ENCODE measurements at regions not wholly inside any gene's neighbourhood (a gene's known extent, or its start where the extent isn't known, plus 50 kb on each side); places are given as distances from the start of the nearest gene placed in this dataset.

DNA sequence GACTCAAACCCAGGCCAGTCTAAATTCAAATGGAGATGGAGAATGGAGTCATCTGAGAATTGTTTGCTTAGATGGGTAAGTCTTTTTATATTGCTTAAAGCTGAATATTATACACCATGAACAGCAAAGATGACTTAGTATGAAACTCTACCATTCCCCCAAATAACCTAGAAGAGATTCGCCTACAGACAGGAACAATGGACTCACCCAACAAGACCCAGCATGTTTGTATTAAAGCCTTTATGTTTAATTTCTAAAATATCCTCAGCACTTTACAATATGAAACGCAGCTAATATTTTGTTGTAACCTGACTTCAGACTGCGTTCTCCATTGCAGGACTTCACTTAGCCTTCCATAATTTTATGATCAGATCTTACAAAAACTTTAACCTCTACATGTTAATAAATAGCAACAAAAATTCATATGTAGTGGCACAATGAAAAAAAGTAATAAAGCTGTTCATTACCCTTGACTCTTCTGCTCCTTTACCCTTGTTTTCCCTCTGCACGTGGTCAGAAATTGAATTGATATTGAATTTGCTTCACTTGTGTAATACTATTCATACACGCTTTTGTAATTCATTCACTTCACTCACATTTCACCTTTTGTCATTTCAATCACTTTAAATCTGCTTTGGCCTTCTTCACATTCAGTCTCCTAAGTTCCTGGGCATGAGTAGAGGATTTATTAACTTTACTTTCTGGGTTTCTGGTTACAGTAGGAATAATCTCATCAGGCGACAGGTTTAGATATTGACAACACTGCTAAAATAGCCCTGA is 177.3 kb upstream of the PTBP2 start:
- no peak for DNase-seq (ENCODE audit: insufficient read length, low spot score, missing footprints)
- Histone ChIP-seq H4K20me1 (ENCODE audit: insufficient read depth, low read length) (no peaks in the 10 kb centered on the region), H3K4me1 (ENCODE audit: insufficient read depth, low read length) (peaks cover 4% of the 10 kb centered on the region), H2AFZ (ENCODE audit: low read length) (no peak overlapping the region), H3K4me2 (ENCODE audit: insufficient read depth, low read length) (no peak overlapping the region), H3K4me3 (ENCODE audit: insufficient read depth, low read length) (no peak overlapping the region), H3K79me2 (ENCODE audit: insufficient read depth, low read length) (no peaks in the 10 kb centered on the region), H3K27ac (ENCODE audit: low read depth, low read length) (no peak overlapping the region), H3K27me3 (ENCODE audit: insufficient read depth, low read length) (no peaks in the 10 kb centered on the region), H3K9me3 (ENCODE audit: low read depth, low read length) (no peaks in the 10 kb centered on the region), H3K36me3 (ENCODE audit: insufficient read depth, low read length) (no peaks in the 10 kb centered on the region)
- TF ChIP-seq CTCF (IDR thresholded peaks at IDR 0.05; ENCODE audit: extremely low read depth, low read depth, low read length), result no peak

- Histone ChIP-seq H3K36me3 (ENCODE audit: insufficient read depth, low read length) (no peaks in the 10 kb centered on the region), H3K27me3 (ENCODE audit: insufficient read depth, low read length) (no peaks in the 10 kb centered on the region), H4K20me1 (ENCODE audit: insufficient read depth, low read length) (no peaks in the 10 kb centered on the region), H3K4me3 (ENCODE audit: insufficient read depth, low read length) (no peak overlapping the region), H3K27ac (ENCODE audit: low read depth, low read length) (no peak overlapping the region), H2AFZ (ENCODE audit: low read length) (no peak overlapping the region), H3K79me2 (ENCODE audit: insufficient read depth, low read length) (no peaks in the 10 kb centered on the region), H3K9me3 (ENCODE audit: low read depth, low read length) (no peaks in the 10 kb centered on the region), H3K4me1 (ENCODE audit: insufficient read depth, low read length) (no peaks in the 10 kb centered on the region), H3K4me2 (ENCODE audit: insufficient read depth, low read length) (no peak overlapping the region)
- no peak for DNase-seq (ENCODE audit: insufficient read length, low spot score, missing footprints)
- no peak for TF ChIP-seq CTCF (IDR thresholded peaks at IDR 0.05; ENCODE audit: extremely low read depth, low read depth, low read length)
Measured at GRCh38 chr1:96544831-96545221, 176.8 kb upstream of the PTBP2 start.

DNA sequence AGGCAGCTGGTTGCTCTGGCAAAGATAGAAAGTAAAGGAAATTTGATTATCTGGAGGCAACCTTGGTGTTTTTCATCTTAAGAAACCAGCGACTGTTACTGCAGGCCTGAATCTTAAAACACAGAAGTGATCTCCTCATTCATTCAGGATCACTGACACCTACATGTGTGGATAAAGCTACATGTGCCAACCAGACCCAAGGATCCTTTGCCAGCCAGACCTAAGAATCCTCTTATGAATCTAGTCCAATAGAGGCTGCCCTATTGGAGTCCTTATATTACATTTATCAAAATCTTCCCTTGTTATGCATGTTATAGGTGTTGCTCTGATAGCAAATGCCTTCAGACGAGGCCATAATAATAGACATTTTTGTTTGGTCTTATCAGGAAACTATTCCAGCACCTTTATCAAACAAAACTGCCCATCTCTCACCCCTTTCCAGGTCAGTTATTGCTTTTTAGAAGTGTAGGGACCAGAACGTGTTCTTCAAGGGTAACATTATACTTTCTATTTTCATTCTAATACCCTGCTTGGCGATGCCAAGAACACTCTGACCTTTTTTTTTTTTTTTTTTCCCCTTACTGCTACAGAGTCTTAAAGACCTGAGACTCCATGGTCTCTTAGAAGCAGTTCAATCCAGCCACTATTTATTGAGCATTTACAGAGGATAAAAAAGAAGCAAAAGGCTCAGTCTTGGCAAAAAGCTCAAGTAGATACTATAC is 175.5 kb upstream of the PTBP2 start:
- no peak for DNase-seq (ENCODE audit: insufficient read length, low spot score, missing footprints)
- Histone ChIP-seq H4K20me1 (ENCODE audit: insufficient read depth, low read length) (no peaks in the 10 kb centered on the region), H3K9me3 (ENCODE audit: low read depth, low read length) (no peaks in the 10 kb centered on the region), H3K4me3 (ENCODE audit: insufficient read depth, low read length) (no peak overlapping the region), H2AFZ (ENCODE audit: low read length) (no peak overlapping the region), H3K27ac (ENCODE audit: low read depth, low read length) (no peak overlapping the region), H3K4me2 (ENCODE audit: insufficient read depth, low read length) (no peak overlapping the region), H3K4me1 (ENCODE audit: insufficient read depth, low read length) (no peaks in the 10 kb centered on the region), H3K79me2 (ENCODE audit: insufficient read depth, low read length) (no peaks in the 10 kb centered on the region), H3K27me3 (ENCODE audit: insufficient read depth, low read length) (no peaks in the 10 kb centered on the region), H3K36me3 (ENCODE audit: insufficient read depth, low read length) (no peaks in the 10 kb centered on the region)
- no peak for TF ChIP-seq CTCF (IDR thresholded peaks at IDR 0.05; ENCODE audit: extremely low read depth, low read depth, low read length)

DNA sequence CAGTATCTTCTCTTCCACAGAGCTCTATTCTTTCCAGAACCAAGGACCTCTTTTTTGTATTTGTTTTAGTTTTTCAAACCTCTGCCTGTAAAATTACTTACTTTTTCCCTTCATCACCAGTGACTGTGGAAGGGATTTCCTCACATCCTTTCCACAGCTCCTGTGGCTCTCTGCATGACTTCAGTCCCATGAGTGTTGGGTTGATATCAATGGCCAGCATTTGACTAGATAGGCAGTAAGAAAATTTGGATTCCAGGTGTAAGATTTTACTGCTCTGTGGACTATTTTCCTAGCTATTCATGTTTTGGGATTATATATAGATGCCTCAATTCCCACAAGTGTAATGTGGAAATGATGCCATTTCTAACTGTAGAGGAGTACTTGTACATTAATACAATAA is 171.5 kb upstream of the PTBP2 start:
- H3K4me3 ChIP-seq (ENCODE audit: insufficient read depth, low read length), result no peak overlapping the region
- no peaks in the 10 kb centered on the region for H3K36me3 ChIP-seq (ENCODE audit: insufficient read depth, low read length)
- no peaks in the 10 kb centered on the region for H3K79me2 ChIP-seq (ENCODE audit: insufficient read depth, low read length)
- no peak for TF ChIP-seq CTCF (IDR thresholded peaks at IDR 0.05; ENCODE audit: extremely low read depth, low read depth, low read length)
- no peaks in the 10 kb centered on the region for H3K4me1 ChIP-seq (ENCODE audit: insufficient read depth, low read length)
- H4K20me1 ChIP-seq (ENCODE audit: insufficient read depth, low read length), result no peaks in the 10 kb centered on the region
- no peak for DNase-seq (ENCODE audit: insufficient read length, low spot score, missing footprints)
- no peaks in the 10 kb centered on the region for H3K9me3 ChIP-seq (ENCODE audit: low read depth, low read length)
- H2AFZ ChIP-seq (ENCODE audit: low read length), result no peak overlapping the region
- H3K27ac ChIP-seq (ENCODE audit: low read depth, low read length), result no peak overlapping the region
- no peak overlapping the region for H3K4me2 ChIP-seq (ENCODE audit: insufficient read depth, low read length)
- no peaks in the 10 kb centered on the region for H3K27me3 ChIP-seq (ENCODE audit: insufficient read depth, low read length)
